Natural killer cell (primary cell): ENCODE measurements at regions not wholly inside any gene's neighbourhood (a gene's known extent, or its start where the extent isn't known, plus 50 kb on each side); places are given as distances from the start of the nearest gene placed in this dataset.

ENCODE experiments used
- ATAC-seq, 3 donors: fragments of 150-1000 bp in 2 of 3; fragments of 200-7000 bp in 1 of 3; cut with Tn5 transposase; 1 replicate in 1 of 3; 2 replicates in 2 of 3; pipeline ENCODE4 v1.10.0; 2021; ENCODE audit warnings: mild to moderate bottlenecking in 2 of 3, moderate library complexity in 2 of 3
- DNase-seq, 2 donors: peaks; one replicate each; pipeline versions ENCODE4 v3.0.0 to v3.0.0-alpha.2; 2013 to 2021; ENCODE audit warnings: mixed read lengths in 1 of 2
- H3K27ac ChIP-seq: one replicate; pipeline ENCODE4 v1.5.1; 2013; ENCODE audit warnings: mild to moderate bottlenecking, low read length
- H3K27me3 ChIP-seq: one replicate; pipeline ENCODE4 v1.6.1; 2013; ENCODE audit warnings: low read length; ENCODE audit not compliant: control insufficient read depth, insufficient read depth
- H3K36me3 ChIP-seq: one replicate; pipeline ENCODE4 v1.6.1; 2013; ENCODE audit warnings: low read length; ENCODE audit not compliant: control insufficient read depth, insufficient read depth
- H3K4me1 ChIP-seq: one replicate; pipeline ENCODE4 v1.6.1; 2013; ENCODE audit warnings: low read length; ENCODE audit not compliant: control insufficient read depth, insufficient read depth
- H3K4me3 ChIP-seq: one replicate; pipeline ENCODE4 v1.5.1; 2013; ENCODE audit warnings: low read length
- H3K9me3 ChIP-seq: one replicate; pipeline ENCODE4 v1.6.1; 2013; ENCODE audit warnings: low read length; ENCODE audit not compliant: control insufficient read depth, insufficient read depth
- H3K27ac Mint-ChIP-seq, 2 donors: one replicate each; pipeline ENCODE4 v1.8.0; 2022; ENCODE audit warnings: mild to moderate bottlenecking in 2 of 2, mixed read lengths in 2 of 2, moderate library complexity in 1 of 2
- H3K27me3 Mint-ChIP-seq, 2 donors: one replicate each; pipeline ENCODE4 v1.8.0; 2022; ENCODE audit warnings: low read depth in 2 of 2, mixed read lengths in 2 of 2
- H3K36me3 Mint-ChIP-seq: one replicate; pipeline ENCODE4 v1.8.0; 2022; ENCODE audit warnings: mixed read lengths
- H3K4me1 Mint-ChIP-seq, 2 donors: one replicate each; pipeline ENCODE4 v1.8.0; 2022; ENCODE audit warnings: mixed read lengths in 2 of 2
- H3K4me3 Mint-ChIP-seq: one replicate; pipeline ENCODE4 v1.8.0; 2022; ENCODE audit warnings: mild to moderate bottlenecking, moderate library complexity, mixed read lengths
- H3K9me3 Mint-ChIP-seq, 2 donors: one replicate each; pipeline ENCODE4 v1.8.0; 2022; ENCODE audit warnings: mixed read lengths in 2 of 2
- WGBS: methylation state at CpG from one replicate; pipeline ENCODE4 v1.1.7; 2013; ENCODE audit warnings: missing lambda C conversion rate; ENCODE audit not compliant: insufficient coverage; 5-methylcytosine and 5-hydroxymethylcytosine counted together
- intact Hi-C: fragments of 100-400 bp; cut with micrococcal nuclease; formaldehyde crosslinking; loops from one replicate; pipeline ENCODE4 v1.14.2; 2022
- TF ChIP-seq, protein P1 (sequence below): fragments of 200-600 bp; IDR thresholded peaks from one replicate; pipeline ENCODE4 v1.8.0; 2022; ENCODE audit warnings: antibody characterized with exemption

DNA sequence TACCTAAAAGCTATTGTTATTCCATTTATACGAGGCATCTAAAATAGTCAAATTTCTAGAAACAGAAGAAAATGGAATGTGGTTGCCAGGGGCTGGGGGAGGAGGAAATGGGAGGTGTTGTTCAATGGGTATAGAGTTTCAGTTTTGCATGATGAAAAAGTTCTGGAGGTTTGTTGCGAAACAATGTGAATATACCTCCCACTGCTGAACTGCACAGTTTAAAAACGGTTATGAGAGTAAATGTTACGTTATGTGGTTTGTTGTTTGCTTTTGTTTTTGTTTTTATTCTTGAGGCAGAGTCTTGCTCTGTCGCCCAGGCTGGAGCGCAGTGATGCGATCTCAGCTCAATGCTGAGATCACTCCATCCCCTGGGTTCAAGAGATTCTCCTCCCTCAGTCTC lies 64.9 kb upstream of the NRBF2 start:
- no peaks in the 10 kb centered on the region for H3K4me1 Mint-ChIP-seq
- no peaks in the 10 kb centered on the region for H3K36me3 Mint-ChIP-seq
- H3K27ac Mint-ChIP-seq: no peak overlapping the region

DNA sequence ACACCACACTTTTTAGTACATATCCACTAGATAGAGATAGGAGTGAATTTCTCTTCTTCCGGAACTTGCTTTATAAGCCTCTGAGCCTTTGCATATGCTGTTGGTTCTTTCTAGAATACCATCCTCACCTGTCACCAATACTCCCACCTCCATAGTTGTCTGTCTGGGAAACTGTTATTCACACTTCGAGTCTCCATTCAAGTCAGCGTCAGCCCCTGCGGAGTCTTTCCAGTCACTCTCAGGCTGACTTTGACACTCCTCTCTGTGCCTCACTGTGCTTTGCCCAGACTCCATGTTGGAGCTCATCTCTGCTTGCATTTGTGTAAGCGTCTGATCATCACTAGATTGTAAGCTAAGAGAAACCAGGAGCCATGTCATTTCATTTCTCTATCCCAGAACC lies 66.5 kb upstream of the NRBF2 start:
- Mint-ChIP-seq H3K27ac (no peak overlapping the region), H3K36me3 (no peaks in the 10 kb centered on the region), H3K9me3 (no peaks in the 10 kb centered on the region), H3K4me3 (no peak overlapping the region), H3K4me1 (no peaks in the 10 kb centered on the region), H3K27me3 (peaks cover 39 to 59% of the 10 kb centered on the region in 2 donors)
- peaks cover 5% of the 10 kb centered on the region for H3K27me3 ChIP-seq
- H3K9me3 ChIP-seq: no peaks in the 10 kb centered on the region
- no peaks in the 10 kb centered on the region for H3K36me3 ChIP-seq
- H3K4me3 ChIP-seq: no peak overlapping the region
- intact Hi-C loops: no loop called here
- no peak overlapping the region for H3K27ac ChIP-seq
- TF ChIP-seq, protein P1, sequence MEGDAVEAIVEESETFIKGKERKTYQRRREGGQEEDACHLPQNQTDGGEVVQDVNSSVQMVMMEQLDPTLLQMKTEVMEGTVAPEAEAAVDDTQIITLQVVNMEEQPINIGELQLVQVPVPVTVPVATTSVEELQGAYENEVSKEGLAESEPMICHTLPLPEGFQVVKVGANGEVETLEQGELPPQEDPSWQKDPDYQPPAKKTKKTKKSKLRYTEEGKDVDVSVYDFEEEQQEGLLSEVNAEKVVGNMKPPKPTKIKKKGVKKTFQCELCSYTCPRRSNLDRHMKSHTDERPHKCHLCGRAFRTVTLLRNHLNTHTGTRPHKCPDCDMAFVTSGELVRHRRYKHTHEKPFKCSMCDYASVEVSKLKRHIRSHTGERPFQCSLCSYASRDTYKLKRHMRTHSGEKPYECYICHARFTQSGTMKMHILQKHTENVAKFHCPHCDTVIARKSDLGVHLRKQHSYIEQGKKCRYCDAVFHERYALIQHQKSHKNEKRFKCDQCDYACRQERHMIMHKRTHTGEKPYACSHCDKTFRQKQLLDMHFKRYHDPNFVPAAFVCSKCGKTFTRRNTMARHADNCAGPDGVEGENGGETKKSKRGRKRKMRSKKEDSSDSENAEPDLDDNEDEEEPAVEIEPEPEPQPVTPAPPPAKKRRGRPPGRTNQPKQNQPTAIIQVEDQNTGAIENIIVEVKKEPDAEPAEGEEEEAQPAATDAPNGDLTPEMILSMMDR: no peak
- ATAC-seq (no peak), DNase-seq (no peak)
- no peaks in the 10 kb centered on the region for H3K4me1 ChIP-seq
- 91% methylated on average over 5 of the region's 5 CpGs for WGBS

More for the DNA sequence above, 64.9 kb upstream of the NRBF2 start:
- H3K4me3 ChIP-seq: no peak overlapping the region
- 91% methylated on average over 6 of the region's 7 CpGs for WGBS
- DNase-seq: no peak
- intact Hi-C loops: no loop called here
- TF ChIP-seq, protein P1: no peak
- ATAC-seq: no peak
- no peaks in the 10 kb centered on the region for H3K9me3 ChIP-seq
- H3K36me3 ChIP-seq: no peaks in the 10 kb centered on the region
- H3K4me3 Mint-ChIP-seq: no peak overlapping the region
- no peak overlapping the region for H3K27ac ChIP-seq
- H3K27me3 Mint-ChIP-seq: peaks cover 39 to 63% of the 10 kb centered on the region in 2 donors
- H3K4me1 ChIP-seq: no peaks in the 10 kb centered on the region
- no peaks in the 10 kb centered on the region for H3K9me3 Mint-ChIP-seq
- peaks cover 5% of the 10 kb centered on the region for H3K27me3 ChIP-seq

DNA sequence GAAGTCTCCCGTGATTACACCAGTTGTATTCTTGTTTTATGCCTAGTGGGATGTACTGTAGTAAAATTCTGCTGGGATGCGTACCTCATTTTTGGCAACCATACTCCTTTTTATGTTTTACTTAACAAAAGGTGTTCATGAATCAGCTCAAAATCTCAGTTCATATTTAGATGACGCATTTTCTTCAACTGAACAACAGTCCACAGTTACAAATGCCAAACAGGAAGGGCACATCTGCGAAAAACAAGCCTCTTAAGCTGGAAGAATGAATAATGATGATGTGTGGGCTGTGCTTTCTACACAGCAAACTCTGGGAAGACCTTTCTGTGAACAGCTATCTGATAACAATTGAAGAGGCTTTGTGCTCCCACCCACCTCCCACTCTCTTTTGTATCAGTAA lies 68.4 kb upstream of the NRBF2 start:
- intact Hi-C loops: no loop called here
- Histone ChIP-seq H3K36me3 (no peaks in the 10 kb centered on the region), H3K4me1 (no peaks in the 10 kb centered on the region), H3K9me3 (no peaks in the 10 kb centered on the region), H3K27ac (no peak overlapping the region), H3K4me3 (no peak overlapping the region), H3K27me3 (peaks cover 3% of the 10 kb centered on the region)
- Mint-ChIP-seq H3K27me3 (peaks cover 32 to 53% of the 10 kb centered on the region in 2 donors), H3K4me3 (no peak overlapping the region), H3K4me1 (no peaks in the 10 kb centered on the region), H3K36me3 (no peaks in the 10 kb centered on the region), H3K27ac (no peak overlapping the region), H3K9me3 (no peaks in the 10 kb centered on the region)
- 67% methylated on average over 3 of the region's 4 CpGs for WGBS
- ATAC-seq: no peak
- TF ChIP-seq, protein P1: no peak
- no peak for DNase-seq

DNA sequence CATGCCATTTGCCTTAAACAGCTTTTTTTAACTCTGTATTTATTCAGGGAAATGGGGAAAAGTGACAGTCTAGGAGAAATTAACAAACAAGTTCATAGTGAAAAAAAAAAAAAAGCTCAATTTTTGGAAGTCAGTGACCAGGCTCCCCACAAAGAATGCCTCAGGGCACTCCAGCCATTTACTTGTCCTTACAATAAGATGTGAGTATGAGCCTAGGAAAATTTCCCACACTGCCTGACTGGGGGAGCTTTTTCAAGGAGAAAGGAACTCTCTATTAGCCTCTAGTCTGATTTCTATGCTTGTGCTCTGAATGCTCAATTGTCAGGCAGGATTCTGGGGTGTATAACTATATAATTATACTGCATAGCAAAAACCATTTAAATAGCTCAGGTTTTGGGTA lies 74.9 kb upstream of the NRBF2 start:
- no peaks in the 10 kb centered on the region for H3K36me3 ChIP-seq
- ATAC-seq: no peak
- H3K27me3 ChIP-seq: no peaks in the 10 kb centered on the region
- Mint-ChIP-seq H3K9me3 (no peaks in the 10 kb centered on the region), H3K36me3 (no peaks in the 10 kb centered on the region), H3K4me3 (no peak overlapping the region), H3K4me1 (no peaks in the 10 kb centered on the region), H3K27ac (no peak overlapping the region), H3K27me3 (peaks cover 9 to 19% of the 10 kb centered on the region in 2 donors)
- no peak overlapping the region for H3K4me3 ChIP-seq
- H3K4me1 ChIP-seq: no peaks in the 10 kb centered on the region
- H3K9me3 ChIP-seq: no peaks in the 10 kb centered on the region
- no peak overlapping the region for H3K27ac ChIP-seq
- DNase-seq: no peak
- intact Hi-C loops: no loop called here
- TF ChIP-seq, protein P1: no peak
